SK-N-MC (cell line): ENCODE measurements at regions not wholly inside any gene's neighbourhood (a gene's known extent, or its start where the extent isn't known, plus 50 kb on each side); places are given as distances from the start of the nearest gene placed in this dataset.

Experiments
- EZH2 ChIP-seq: fragments of 200-600 bp; sonication (generic); IDR thresholded peaks from one replicate; pipeline ENCODE4 v1.6.1; 2017; ENCODE audit warnings: antibody characterized with exemption
- FOXP2 ChIP-seq: optimal IDR thresholded peaks from 2 replicates; pipeline ENCODE3; 2011; ENCODE audit warnings: mild to moderate bottlenecking, moderate library complexity; ENCODE audit not compliant: insufficient read depth; ENCODE audit errors: extremely low read length, control extremely low read depth
- POLR2AphosphoS5 ChIP-seq: IDR thresholded peaks from 2 replicates; pipeline ENCODE4 v1.6.1; 2012; ENCODE audit warnings: mild to moderate bottlenecking, low read depth, low read length, borderline replicate concordance

- TF ChIP-seq EZH2, result no peak
- no peak for TF ChIP-seq POLR2AphosphoS5
- TF ChIP-seq FOXP2, result no peak
These were observed 356.4 kb upstream of the DDHD1 start for GRCh38 chr14:53509276-53510244.
